ENCODE measurements at regions not wholly inside any gene's neighbourhood (a gene's known extent, or its start where the extent isn't known, plus 50 kb on each side); places are given as distances from the start of the nearest gene placed in this dataset.

GRCh38 chr2:6654279-6654678 is 211.4 kb downstream of the CMPK2 start:
- TF ChIP-seq ZNF274 (IDR thresholded peaks at IDR 0.05; ENCODE audit: low read depth, low read length) (no peak), YY1 (IDR thresholded peaks at IDR 0.05; ENCODE audit: insufficient read depth, insufficient read length) (no peak), SUZ12 (IDR thresholded peaks at IDR 0.05; ENCODE audit: extremely low read depth, insufficient read depth, insufficient read length) (no peak)

Data from NT2/D1 (cell line).